BJ (cell line): ENCODE measurements at regions not wholly inside any gene's neighbourhood (a gene's known extent, or its start where the extent isn't known, plus 50 kb on each side); places are given as distances from the start of the nearest gene placed in this dataset.

ENCODE experiments used
- CTCF ChIA-PET: fragments of 350-600 bp; formaldehyde crosslinking; extraction: SDS; loops from one replicate; lab custom pipeline; 2021; ENCODE audit warnings: antibody characterized with exemption, inconsistent platforms; lab: Yijun Ruan, JAX
- POLR2A ChIA-PET: fragments of 300-600 bp; sonication (Branson Sonifier 250); formaldehyde crosslinking; extraction: SDS; loops from one replicate; lab custom pipeline; 2021; ENCODE audit warnings: antibody characterized with exemption; lab: Charles Lee
- DNase-seq: peaks from one replicate; pipeline ENCODE4 v3.0.0-alpha.2; 2011; ENCODE audit warnings: low read depth
- H3K27me3 ChIP-seq: 2 replicates; pipeline ENCODE4 v1.6.0; 2011; ENCODE audit warnings: low read length; ENCODE audit not compliant: control insufficient read depth, insufficient read depth
- H3K36me3 ChIP-seq: 2 replicates; pipeline ENCODE4 v1.5.1; 2011; ENCODE audit warnings: low read length; ENCODE audit not compliant: control insufficient read depth, insufficient read depth
- H3K4me3 ChIP-seq: 2 replicates; pipeline ENCODE4 v1.5.1; 2011; ENCODE audit warnings: low read depth, mild to moderate bottlenecking, control low read depth, low read length
- TF ChIP-seq, protein P1 (sequence below): IDR thresholded peaks from 2 replicates; pipeline ENCODE4 v1.5.1; 2011; ENCODE audit warnings: low read depth, mild to moderate bottlenecking, control low read depth, inconsistent platforms, low read length, moderate library complexity; ENCODE audit not compliant: insufficient read depth

GRCh38 chr4:28388471-28388870 is 1527.8 kb downstream of the STIM2 start:
- ChIA-PET CTCF (no interaction called here), POLR2A (no interaction called here)
- no peak for DNase-seq
- Histone ChIP-seq H3K27me3 (no peaks in the 10 kb centered on the region), H3K36me3 (no peaks in the 10 kb centered on the region), H3K4me3 (no peak overlapping the region)
- TF ChIP-seq, protein P1, sequence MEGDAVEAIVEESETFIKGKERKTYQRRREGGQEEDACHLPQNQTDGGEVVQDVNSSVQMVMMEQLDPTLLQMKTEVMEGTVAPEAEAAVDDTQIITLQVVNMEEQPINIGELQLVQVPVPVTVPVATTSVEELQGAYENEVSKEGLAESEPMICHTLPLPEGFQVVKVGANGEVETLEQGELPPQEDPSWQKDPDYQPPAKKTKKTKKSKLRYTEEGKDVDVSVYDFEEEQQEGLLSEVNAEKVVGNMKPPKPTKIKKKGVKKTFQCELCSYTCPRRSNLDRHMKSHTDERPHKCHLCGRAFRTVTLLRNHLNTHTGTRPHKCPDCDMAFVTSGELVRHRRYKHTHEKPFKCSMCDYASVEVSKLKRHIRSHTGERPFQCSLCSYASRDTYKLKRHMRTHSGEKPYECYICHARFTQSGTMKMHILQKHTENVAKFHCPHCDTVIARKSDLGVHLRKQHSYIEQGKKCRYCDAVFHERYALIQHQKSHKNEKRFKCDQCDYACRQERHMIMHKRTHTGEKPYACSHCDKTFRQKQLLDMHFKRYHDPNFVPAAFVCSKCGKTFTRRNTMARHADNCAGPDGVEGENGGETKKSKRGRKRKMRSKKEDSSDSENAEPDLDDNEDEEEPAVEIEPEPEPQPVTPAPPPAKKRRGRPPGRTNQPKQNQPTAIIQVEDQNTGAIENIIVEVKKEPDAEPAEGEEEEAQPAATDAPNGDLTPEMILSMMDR, result no peak

DNA sequence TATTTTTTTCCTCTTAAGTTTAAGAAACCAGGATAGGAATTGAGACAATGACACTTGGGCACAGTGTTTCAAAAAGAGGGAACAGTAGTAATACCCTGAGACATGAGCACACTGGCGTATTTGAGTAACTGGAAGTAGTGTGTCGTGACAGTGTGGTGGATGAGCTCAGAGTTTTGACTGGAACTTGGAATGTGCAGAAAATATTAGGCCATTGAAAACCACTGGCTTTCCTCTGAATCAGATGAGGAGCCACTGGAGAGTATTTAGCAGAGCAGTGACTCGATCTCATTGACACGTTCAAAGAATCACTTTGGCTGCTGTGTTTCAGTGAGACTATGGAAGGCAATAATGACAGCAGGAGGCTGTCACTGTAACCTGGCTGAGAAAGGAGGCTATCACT is 1531.2 kb downstream of the STIM2 start:
- ChIA-PET CTCF (interaction anchor here (1.0 kb wide), 1 partner anchor 9 kb away, joined by 4 read pairs; no protein-coding TSS in a partner anchor), POLR2A (no interaction called here)
- no peak for DNase-seq
- Histone ChIP-seq H3K36me3 (no peaks in the 10 kb centered on the region), H3K27me3 (no peaks in the 10 kb centered on the region), H3K4me3 (no peak overlapping the region)
- TF ChIP-seq, protein P1, result no peak

GRCh38 chr4:28402751-28403150 is 1542.1 kb downstream of the STIM2 start:
- no peak for DNase-seq
- ChIA-PET CTCF (interaction anchor here (1.1 kb wide), 1 partner anchor 27 kb away, joined by 3 read pairs; no protein-coding TSS in a partner anchor), POLR2A (no interaction called here)
- no peak overlapping the region for H3K4me3 ChIP-seq
- TF ChIP-seq, protein P1, result no peak
- no peaks in the 10 kb centered on the region for H3K27me3 ChIP-seq
- no peaks in the 10 kb centered on the region for H3K36me3 ChIP-seq

GRCh38 chr4:28421221-28421620 is 1560.6 kb downstream of the STIM2 start:
- POLR2A ChIA-PET, result no interaction called here
- no peak for DNase-seq
- no peaks in the 10 kb centered on the region for H3K27me3 ChIP-seq
- H3K36me3 ChIP-seq, result no peaks in the 10 kb centered on the region
- CTCF ChIA-PET, result no interaction called here
- no peak overlapping the region for H3K4me3 ChIP-seq
- TF ChIP-seq, protein P1, result no peak

DNA sequence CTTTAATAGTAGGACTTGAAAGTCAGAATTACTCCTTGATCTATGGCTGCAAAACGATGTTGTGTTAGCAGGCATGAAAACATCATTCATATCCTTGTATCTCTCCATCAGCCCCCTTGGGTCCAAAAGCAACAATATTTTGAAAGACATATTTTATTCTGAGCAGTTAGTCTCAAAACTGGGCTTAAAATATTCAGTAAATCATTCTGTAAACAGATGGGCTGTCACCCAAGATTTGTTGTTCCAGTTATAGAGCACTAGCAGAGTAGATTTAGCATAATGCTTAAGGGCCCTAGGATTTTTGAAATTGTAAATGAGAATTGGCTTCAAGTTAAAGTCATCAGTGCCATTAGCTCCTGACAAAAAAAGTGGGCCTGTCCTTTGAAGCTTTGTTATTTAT is 1565.6 kb downstream of the STIM2 start:
- CTCF ChIA-PET, result interaction anchor here (1.2 kb wide), 1 partner anchor 9 kb away, joined by 3 read pairs; no protein-coding TSS in a partner anchor
- POLR2A ChIA-PET, result no interaction called here
- Histone ChIP-seq H3K27me3 (no peaks in the 10 kb centered on the region), H3K36me3 (no peaks in the 10 kb centered on the region), H3K4me3 (no peak overlapping the region)
- TF ChIP-seq, protein P1, result no peak
- DNase-seq, result no peak
